ENCODE measurements at regions not wholly inside any gene's neighbourhood (a gene's known extent, or its start where the extent isn't known, plus 50 kb on each side); places are given as distances from the start of the nearest gene placed in this dataset.

DNA sequence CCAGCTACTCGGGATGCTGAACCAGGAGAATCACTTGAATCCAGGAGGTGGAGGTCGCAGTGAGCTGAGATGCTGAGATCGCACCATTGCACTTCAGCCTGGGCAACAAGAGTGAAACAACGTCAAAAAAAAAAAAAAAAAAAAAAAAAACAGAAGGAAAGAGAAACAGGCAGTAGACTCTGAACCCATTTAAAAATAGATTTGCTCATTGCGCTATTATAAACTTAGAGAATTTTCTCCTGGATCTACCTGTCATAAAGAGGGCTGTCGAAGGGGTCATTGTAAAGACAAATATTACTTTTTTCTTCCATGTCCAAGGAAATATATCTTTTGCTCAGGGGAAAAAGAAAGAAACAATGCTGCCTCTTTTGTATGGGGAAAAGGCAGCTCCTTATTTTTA, 425.0 kb upstream of the ID2 start:
- Mint-ChIP-seq H3K4me1 (peaks cover 71% of the 10 kb centered on the region), H3K4me3 (no peak overlapping the region)
- TF ChIP-seq, protein P1, sequence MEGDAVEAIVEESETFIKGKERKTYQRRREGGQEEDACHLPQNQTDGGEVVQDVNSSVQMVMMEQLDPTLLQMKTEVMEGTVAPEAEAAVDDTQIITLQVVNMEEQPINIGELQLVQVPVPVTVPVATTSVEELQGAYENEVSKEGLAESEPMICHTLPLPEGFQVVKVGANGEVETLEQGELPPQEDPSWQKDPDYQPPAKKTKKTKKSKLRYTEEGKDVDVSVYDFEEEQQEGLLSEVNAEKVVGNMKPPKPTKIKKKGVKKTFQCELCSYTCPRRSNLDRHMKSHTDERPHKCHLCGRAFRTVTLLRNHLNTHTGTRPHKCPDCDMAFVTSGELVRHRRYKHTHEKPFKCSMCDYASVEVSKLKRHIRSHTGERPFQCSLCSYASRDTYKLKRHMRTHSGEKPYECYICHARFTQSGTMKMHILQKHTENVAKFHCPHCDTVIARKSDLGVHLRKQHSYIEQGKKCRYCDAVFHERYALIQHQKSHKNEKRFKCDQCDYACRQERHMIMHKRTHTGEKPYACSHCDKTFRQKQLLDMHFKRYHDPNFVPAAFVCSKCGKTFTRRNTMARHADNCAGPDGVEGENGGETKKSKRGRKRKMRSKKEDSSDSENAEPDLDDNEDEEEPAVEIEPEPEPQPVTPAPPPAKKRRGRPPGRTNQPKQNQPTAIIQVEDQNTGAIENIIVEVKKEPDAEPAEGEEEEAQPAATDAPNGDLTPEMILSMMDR (conservative IDR thresholded peaks at IDR 0.05): no peak

DNA sequence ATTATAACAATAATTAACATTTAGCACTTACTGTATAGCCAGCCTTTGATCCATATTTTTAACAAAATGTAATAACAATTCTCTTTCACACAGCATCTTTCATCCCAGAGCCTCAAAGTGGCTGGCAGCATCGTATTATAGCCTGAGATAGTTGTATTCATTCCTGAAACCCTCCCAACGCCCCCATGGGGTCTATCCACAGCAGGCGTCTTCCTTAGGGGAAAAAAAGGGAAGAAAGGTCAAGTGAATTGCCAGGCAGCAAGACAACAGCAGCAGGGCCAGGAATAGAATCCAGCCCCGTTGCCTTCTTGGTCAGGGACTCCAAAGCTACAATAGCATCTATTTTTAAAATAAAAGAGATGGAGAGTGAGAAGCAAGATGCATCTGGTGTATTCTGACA, 424.4 kb upstream of the ID2 start:
- no peak overlapping the region for H3K27ac Mint-ChIP-seq

More for the DNA sequence above, 425.0 kb upstream of the ID2 start:
- no peak overlapping the region for H3K27ac Mint-ChIP-seq
- DNase-seq: peak; percentile 39
- Histone ChIP-seq H3K9ac (ENCODE audit: extremely low read depth, low read length, poor library complexity, severe bottlenecking) (no peak overlapping the region), H3K9me3 (ENCODE audit: control insufficient read depth, low read length) (peaks cover 7% of the 10 kb centered on the region), H3K4me1 (ENCODE audit: control insufficient read depth, insufficient read depth, low read length) (peaks cover 24% of the 10 kb centered on the region), H3K36me3 (ENCODE audit: control insufficient read depth, insufficient read depth, low read length) (no peaks in the 10 kb centered on the region), H3K4me3 (ENCODE audit: low read length) (no peak overlapping the region), H3K27ac (ENCODE audit: low read depth, low read length) (no peak overlapping the region), H3K27me3 (ENCODE audit: control insufficient read depth, insufficient read depth, low read length, poor library complexity, severe bottlenecking) (no peaks in the 10 kb centered on the region)
- no peaks in the 10 kb centered on the region for H3K36me3 Mint-ChIP-seq (ENCODE audit: low read depth)
- 88 to 93% methylated on average over 5 to 6 of the region's 6 CpGs for WGBS, 2 experiments (ENCODE audit: insufficient coverage in 1 of 2, insufficient read length in 1 of 2)
- peaks cover 8% of the 10 kb centered on the region for H3K9me3 Mint-ChIP-seq
- H3K27me3 Mint-ChIP-seq (ENCODE audit: insufficient read depth): no peaks in the 10 kb centered on the region

DNA sequence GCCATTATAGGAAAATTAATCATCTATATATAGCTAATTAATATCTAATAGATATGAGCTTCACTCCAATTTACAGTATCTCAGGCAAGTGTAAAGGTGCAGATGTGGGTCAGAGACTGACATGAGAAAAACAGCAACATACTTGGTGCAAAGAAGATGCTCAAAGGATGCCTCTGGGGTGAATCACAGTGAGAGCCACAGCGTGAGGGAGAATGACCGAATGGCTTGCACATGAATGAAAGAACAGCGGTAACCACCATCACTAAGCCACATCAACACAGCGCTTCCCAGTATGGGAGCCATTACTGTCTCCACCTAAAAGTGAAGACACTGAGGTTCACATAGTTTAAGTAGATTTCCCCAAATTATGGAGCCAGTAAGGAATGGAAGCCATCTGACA, 423.4 kb upstream of the ID2 start:
- Histone ChIP-seq H3K27me3 (ENCODE audit: control insufficient read depth, insufficient read depth, low read length, poor library complexity, severe bottlenecking) (no peaks in the 10 kb centered on the region), H3K36me3 (ENCODE audit: control insufficient read depth, insufficient read depth, low read length) (no peaks in the 10 kb centered on the region), H3K4me3 (ENCODE audit: low read length) (no peak overlapping the region), H3K4me1 (ENCODE audit: control insufficient read depth, insufficient read depth, low read length) (peaks cover 24% of the 10 kb centered on the region), H3K9ac (ENCODE audit: extremely low read depth, low read length, poor library complexity, severe bottlenecking) (no peak overlapping the region), H3K27ac (ENCODE audit: low read depth, low read length) (no peak overlapping the region), H3K9me3 (ENCODE audit: control insufficient read depth, low read length) (no peaks in the 10 kb centered on the region)
- peak; percentile 53 for DNase-seq
- Mint-ChIP-seq H3K27me3 (ENCODE audit: insufficient read depth) (no peaks in the 10 kb centered on the region), H3K4me3 (no peak overlapping the region), H3K27ac (no peak overlapping the region), H3K9me3 (peaks cover 1% of the 10 kb centered on the region), H3K36me3 (ENCODE audit: low read depth) (no peaks in the 10 kb centered on the region), H3K4me1 (peaks cover 79% of the 10 kb centered on the region)
- TF ChIP-seq, protein P1 (conservative IDR thresholded peaks at IDR 0.05): no peak
- 74 to 76% methylated on average over 4 of the region's 4 CpGs for WGBS, 2 experiments (ENCODE audit: insufficient coverage in 1 of 2, insufficient read length in 1 of 2)

More for the DNA sequence above, 424.4 kb upstream of the ID2 start:
- Mint-ChIP-seq H3K36me3 (ENCODE audit: low read depth) (no peaks in the 10 kb centered on the region), H3K4me1 (peaks cover 74% of the 10 kb centered on the region), H3K27me3 (ENCODE audit: insufficient read depth) (no peaks in the 10 kb centered on the region), H3K4me3 (no peak overlapping the region), H3K9me3 (peaks cover 2% of the 10 kb centered on the region)
- peaks cover 2% of the 10 kb centered on the region for H3K9me3 ChIP-seq (ENCODE audit: control insufficient read depth, low read length)
- DNase-seq: peak; percentile 76
- no peak overlapping the region for H3K9ac ChIP-seq (ENCODE audit: extremely low read depth, low read length, poor library complexity, severe bottlenecking)
- no peak overlapping the region for H3K4me3 ChIP-seq (ENCODE audit: low read length)
- H3K27ac ChIP-seq (ENCODE audit: low read depth, low read length): no peak overlapping the region
- 40 to 43% methylated on average over 1 to 4 of the region's 4 CpGs for WGBS, 2 experiments (ENCODE audit: insufficient coverage in 1 of 2, insufficient read length in 1 of 2)
- H3K27me3 ChIP-seq (ENCODE audit: control insufficient read depth, insufficient read depth, low read length, poor library complexity, severe bottlenecking): no peaks in the 10 kb centered on the region
- H3K36me3 ChIP-seq (ENCODE audit: control insufficient read depth, insufficient read depth, low read length): no peaks in the 10 kb centered on the region
- TF ChIP-seq, protein P1 (conservative IDR thresholded peaks at IDR 0.05): no peak
- peaks cover 24% of the 10 kb centered on the region for H3K4me1 ChIP-seq (ENCODE audit: control insufficient read depth, insufficient read depth, low read length)

Measured in endodermal cell (in vitro differentiated cells).